DOHH2 (cell line): ENCODE measurements at regions not wholly inside any gene's neighbourhood (a gene's known extent, or its start where the extent isn't known, plus 50 kb on each side); places are given as distances from the start of the nearest gene placed in this dataset.

Experiments
- H3F3A ChIP-seq: fragments of 200-600 bp; sonication (generic), shearing (Covaris generic); 2 replicates; pipeline ENCODE4 v1.6.0; 2016; ENCODE audit warnings: antibody characterized with exemption, mild to moderate bottlenecking; ENCODE audit not compliant: control insufficient read depth, insufficient read depth
- H3K27ac ChIP-seq: fragments of 200-600 bp; sonication (generic); 2 replicates; pipeline ENCODE4 v1.5.1; 2014; ENCODE audit warnings: low read depth, mild to moderate bottlenecking, low read length, moderate library complexity
- H3K27me3 ChIP-seq: fragments of 200-600 bp; sonication (generic); 2 replicates; pipeline ENCODE4 v1.6.1; 2014; ENCODE audit warnings: mild to moderate bottlenecking, low read length, mixed read lengths; ENCODE audit not compliant: control insufficient read depth
- H3K36me3 ChIP-seq: fragments of 200-600 bp; sonication (generic); 2 replicates; pipeline ENCODE4 v1.6.1; 2014; ENCODE audit warnings: mild to moderate bottlenecking, low read length, moderate library complexity, mixed read lengths; ENCODE audit not compliant: control insufficient read depth
- H3K4me1 ChIP-seq: fragments of 200-600 bp; sonication (generic); 2 replicates; pipeline ENCODE4 v1.6.1; 2014; ENCODE audit warnings: mild to moderate bottlenecking, low read length, mixed read lengths; ENCODE audit not compliant: control insufficient read depth
- H3K4me2 ChIP-seq: fragments of 200-600 bp; sonication (generic); 2 replicates; pipeline ENCODE4 v1.6.0; 2014; ENCODE audit warnings: mild to moderate bottlenecking, low read length, moderate library complexity
- H3K4me3 ChIP-seq: fragments of 200-600 bp; sonication (generic); 2 replicates; pipeline ENCODE4 v1.5.1; 2014; ENCODE audit warnings: mild to moderate bottlenecking, low read length, mixed read lengths
- H3K79me2 ChIP-seq: fragments of 200-600 bp; sonication (generic); 2 replicates; pipeline ENCODE4 v1.6.1; 2014; ENCODE audit warnings: mild to moderate bottlenecking, low read length, mixed read lengths; ENCODE audit not compliant: control insufficient read depth
- H3K9me2 ChIP-seq: fragments of 200-600 bp; sonication (generic); replicated peaks from 2 replicates; pipeline ENCODE4 v1.6.1; 2014; ENCODE audit warnings: mild to moderate bottlenecking, low read length, mixed read lengths; ENCODE audit not compliant: control insufficient read depth
- H3K9me3 ChIP-seq: fragments of 200-600 bp; sonication (generic); 2 replicates; pipeline ENCODE4 v1.6.1; 2014; ENCODE audit warnings: antibody characterized with exemption, low read length, mixed read lengths; ENCODE audit not compliant: control insufficient read depth, insufficient read depth
- H4K20me1 ChIP-seq: fragments of 200-600 bp; sonication (generic); 2 replicates; pipeline ENCODE4 v1.6.0; 2014; ENCODE audit warnings: low read depth, mild to moderate bottlenecking, antibody characterized with exemption, low read length, moderate library complexity; ENCODE audit not compliant: control insufficient read depth, insufficient read depth
- EZH2phosphoT487 ChIP-seq: fragments of 200-600 bp; sonication (generic); IDR thresholded peaks from 2 replicates; pipeline ENCODE4 v1.6.1; 2017; ENCODE audit warnings: borderline replicate concordance, mild to moderate bottlenecking, antibody characterized with exemption, low read length, moderate library complexity, mixed read lengths
- TF ChIP-seq, protein P1 (sequence below): fragments of 200-600 bp; sonication (generic); IDR thresholded peaks from one replicate; pipeline ENCODE4 v1.5.1; 2014; ENCODE audit warnings: antibody characterized with exemption, mild to moderate bottlenecking, low read depth, low read length; ENCODE audit not compliant: poor library complexity, severe bottlenecking

DNA sequence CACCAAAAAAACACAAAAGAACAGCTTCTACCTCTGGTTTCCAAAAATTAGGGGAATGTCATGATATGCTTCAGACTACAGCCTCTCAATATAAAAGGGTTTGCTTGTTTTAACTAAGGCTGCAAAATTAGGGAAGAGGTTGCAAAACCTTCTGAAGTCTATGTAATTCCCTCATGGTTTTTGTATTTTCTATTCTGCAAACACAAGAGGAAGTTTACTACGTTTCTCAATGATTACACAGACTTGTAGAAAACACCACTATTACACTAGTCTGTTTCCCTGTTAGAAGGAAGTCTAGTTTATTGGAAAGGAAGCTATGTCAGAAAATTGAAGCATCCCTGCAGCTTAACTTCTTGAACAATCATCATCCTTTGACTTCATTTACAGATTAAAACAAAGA, 229.7 kb upstream of the FMN2 start:
- no peak overlapping the region for H3K4me2 ChIP-seq
- TF ChIP-seq, protein P1, sequence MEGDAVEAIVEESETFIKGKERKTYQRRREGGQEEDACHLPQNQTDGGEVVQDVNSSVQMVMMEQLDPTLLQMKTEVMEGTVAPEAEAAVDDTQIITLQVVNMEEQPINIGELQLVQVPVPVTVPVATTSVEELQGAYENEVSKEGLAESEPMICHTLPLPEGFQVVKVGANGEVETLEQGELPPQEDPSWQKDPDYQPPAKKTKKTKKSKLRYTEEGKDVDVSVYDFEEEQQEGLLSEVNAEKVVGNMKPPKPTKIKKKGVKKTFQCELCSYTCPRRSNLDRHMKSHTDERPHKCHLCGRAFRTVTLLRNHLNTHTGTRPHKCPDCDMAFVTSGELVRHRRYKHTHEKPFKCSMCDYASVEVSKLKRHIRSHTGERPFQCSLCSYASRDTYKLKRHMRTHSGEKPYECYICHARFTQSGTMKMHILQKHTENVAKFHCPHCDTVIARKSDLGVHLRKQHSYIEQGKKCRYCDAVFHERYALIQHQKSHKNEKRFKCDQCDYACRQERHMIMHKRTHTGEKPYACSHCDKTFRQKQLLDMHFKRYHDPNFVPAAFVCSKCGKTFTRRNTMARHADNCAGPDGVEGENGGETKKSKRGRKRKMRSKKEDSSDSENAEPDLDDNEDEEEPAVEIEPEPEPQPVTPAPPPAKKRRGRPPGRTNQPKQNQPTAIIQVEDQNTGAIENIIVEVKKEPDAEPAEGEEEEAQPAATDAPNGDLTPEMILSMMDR, result no peak
- no peak for TF ChIP-seq EZH2phosphoT487
- H3K27ac ChIP-seq, result no peak overlapping the region
- H3K27me3 ChIP-seq, result no peaks in the 10 kb centered on the region
- no peaks in the 10 kb centered on the region for H3K4me1 ChIP-seq
- no peaks in the 10 kb centered on the region for H4K20me1 ChIP-seq
- H3F3A ChIP-seq, result no peaks in the 10 kb centered on the region
- H3K4me3 ChIP-seq, result no peak overlapping the region
- no peaks in the 10 kb centered on the region for H3K9me3 ChIP-seq
- H3K9me2 ChIP-seq, result no peaks in the 10 kb centered on the region
- H3K36me3 ChIP-seq, result no peaks in the 10 kb centered on the region
- no peaks in the 10 kb centered on the region for H3K79me2 ChIP-seq

DNA sequence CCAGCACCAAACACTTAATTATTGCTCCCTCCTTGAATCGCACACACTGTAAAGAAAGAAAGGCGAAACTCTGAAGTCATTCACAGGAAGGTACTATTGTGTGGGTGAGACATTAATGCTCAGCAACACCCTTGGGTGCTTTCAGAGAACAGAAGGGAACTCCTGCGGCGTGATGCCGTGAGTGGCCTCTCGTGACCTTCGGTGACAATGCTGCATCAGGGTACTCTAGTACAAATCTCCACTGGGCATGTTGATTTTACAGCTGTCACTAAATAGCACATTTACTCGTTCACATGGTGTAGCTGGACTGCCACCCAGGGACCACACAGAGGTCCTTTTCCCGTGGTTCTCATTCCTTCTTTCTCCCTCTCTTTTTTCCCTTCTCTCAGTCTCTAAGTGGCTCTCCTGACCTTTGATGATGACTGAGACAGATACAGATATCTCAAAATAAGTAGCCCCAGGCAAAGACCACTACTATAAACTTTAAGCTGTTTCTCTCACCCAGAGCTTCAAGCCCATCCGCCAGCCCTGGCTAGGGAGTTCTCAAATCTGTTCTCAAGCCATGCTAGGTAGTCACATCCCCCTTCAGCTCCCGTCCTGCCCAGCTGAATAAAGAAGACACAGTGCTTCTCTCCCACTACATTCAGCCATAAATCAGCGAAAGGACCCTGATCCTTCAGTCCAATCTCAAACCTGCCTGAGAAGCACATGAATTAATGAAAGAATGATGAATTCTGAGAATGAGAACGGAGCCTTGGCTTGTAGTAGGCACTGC, 223.4 kb upstream of the FMN2 start:
- Histone ChIP-seq H3K9me2 (no peaks in the 10 kb centered on the region), H4K20me1 (no peaks in the 10 kb centered on the region), H3K4me3 (no peak overlapping the region), H3K4me1 (no peaks in the 10 kb centered on the region), H3K4me2 (no peak overlapping the region), H3K79me2 (no peaks in the 10 kb centered on the region), H3F3A (no peaks in the 10 kb centered on the region), H3K36me3 (no peaks in the 10 kb centered on the region), H3K27me3 (no peaks in the 10 kb centered on the region), H3K9me3 (no peaks in the 10 kb centered on the region), H3K27ac (no peak overlapping the region)
- no peak for TF ChIP-seq EZH2phosphoT487
- TF ChIP-seq, protein P1, result no peak

DNA sequence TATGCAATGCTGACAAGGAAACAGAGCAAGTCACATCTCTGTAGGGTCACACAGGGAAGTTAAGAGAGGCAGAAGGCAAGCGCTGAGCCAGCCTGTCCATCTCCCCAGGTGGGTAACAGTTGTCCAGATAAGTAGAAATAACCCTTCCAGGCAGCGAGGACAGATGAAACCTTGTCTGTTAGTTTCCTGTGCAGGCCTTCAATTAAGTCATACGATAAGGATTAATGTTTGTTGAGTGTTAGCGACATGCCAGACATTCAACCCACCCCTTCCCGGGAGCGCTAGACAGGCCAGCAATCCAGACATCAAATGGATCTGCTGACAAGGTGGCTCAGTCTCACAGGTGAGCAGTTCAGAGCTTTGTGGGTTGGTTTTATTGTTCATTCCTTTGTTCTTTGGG, 221.5 kb upstream of the FMN2 start:
- H3K9me2 ChIP-seq, result no peaks in the 10 kb centered on the region
- TF ChIP-seq, protein P1, result no peak
- TF ChIP-seq EZH2phosphoT487, result no peak
- no peaks in the 10 kb centered on the region for H3K9me3 ChIP-seq
- H3K27ac ChIP-seq, result no peak overlapping the region
- no peaks in the 10 kb centered on the region for H3K79me2 ChIP-seq
- H3K27me3 ChIP-seq, result no peaks in the 10 kb centered on the region
- no peaks in the 10 kb centered on the region for H3K4me1 ChIP-seq
- H4K20me1 ChIP-seq, result no peaks in the 10 kb centered on the region
- H3F3A ChIP-seq, result no peaks in the 10 kb centered on the region
- no peaks in the 10 kb centered on the region for H3K36me3 ChIP-seq
- no peak overlapping the region for H3K4me3 ChIP-seq
- no peak overlapping the region for H3K4me2 ChIP-seq
